HepG2 (cell line): ENCODE measurements at regions not wholly inside any gene's neighbourhood (a gene's known extent, or its start where the extent isn't known, plus 50 kb on each side); places are given as distances from the start of the nearest gene placed in this dataset.
A peak's percentile ranks its signal among the peaks of the same experiment; 100 is the strongest.

Source experiments
- ATAD3A ChIP-seq: sonication (generic); formaldehyde crosslinking; IDR thresholded peaks from 2 replicates; pipeline ENCODE4 v1.4.0; 2020; ENCODE audit warnings: missing genetic modification reagents
- FOSL2 ChIP-seq: sonication (generic); formaldehyde crosslinking; IDR thresholded peaks from 2 replicates; pipeline ENCODE4 v1.4.0; 2020; ENCODE audit warnings: missing genetic modification reagents
- HOXA9 ChIP-seq: sonication (generic); formaldehyde crosslinking; IDR thresholded peaks from 2 replicates; pipeline ENCODE4 v1.8.1; 2022; ENCODE audit warnings: missing genetic modification reagents, mild to moderate bottlenecking, moderate library complexity, borderline replicate concordance
- ISL2 ChIP-seq: sonication (generic); formaldehyde crosslinking; IDR thresholded peaks from 2 replicates; pipeline ENCODE4 v1.5.0; 2020; ENCODE audit warnings: missing genetic modification reagents
- KMT2A ChIP-seq: sonication (generic); formaldehyde crosslinking; IDR thresholded peaks from 2 replicates; pipeline ENCODE4 v1.4.0; 2020; ENCODE audit warnings: missing genetic modification reagents
- KMT2B ChIP-seq: IDR thresholded peaks from 2 replicates; pipeline ENCODE4 v1.6.1; 2016; ENCODE audit warnings: missing genetic modification reagents, missing compliant biosample characterization
- MBD4 ChIP-seq: IDR thresholded peaks from 2 replicates; pipeline ENCODE4 v1.6.1; 2012; ENCODE audit warnings: low read length, inconsistent platforms, borderline replicate concordance
- MIER2 ChIP-seq: IDR thresholded peaks from 2 replicates; pipeline ENCODE4 v1.6.1; 2016; ENCODE audit warnings: missing biosample characterization, missing genetic modification reagents
- NR2F6 ChIP-seq, 2 experiments: IDR thresholded peaks; 2 replicates each; pipeline ENCODE4 v1.6.1; 2016; ENCODE audit warnings: antibody characterized with exemption in 1 of 2, mild to moderate bottlenecking in 1 of 2
- PLRG1 ChIP-seq: fragments of 450-650 bp; conservative IDR thresholded peaks from 2 replicates; pipeline ENCODE4 v1.6.1; 2016
- PRMT3 ChIP-seq: sonication (generic); formaldehyde crosslinking; IDR thresholded peaks from 2 replicates; pipeline ENCODE4 v1.8.1; 2022; ENCODE audit warnings: low read depth, mild to moderate bottlenecking, moderate library complexity, missing genetic modification reagents, borderline replicate concordance
- RARG ChIP-seq: sonication (generic); formaldehyde crosslinking; IDR thresholded peaks from 2 replicates; pipeline ENCODE4 v1.4.0; 2020; ENCODE audit warnings: low read depth, mild to moderate bottlenecking, missing genetic modification reagents
- SMAD3 ChIP-seq: sonication (generic); formaldehyde crosslinking; IDR thresholded peaks from 2 replicates; pipeline ENCODE4 v1.4.0; 2020; ENCODE audit warnings: missing genetic modification reagents
- TCF7 ChIP-seq: sonication (generic); IDR thresholded peaks from 2 replicates; pipeline ENCODE4 v1.6.1; 2016; ENCODE audit warnings: antibody characterized with exemption, low read depth
- TEAD3 ChIP-seq: optimal IDR thresholded peaks from 2 replicates; pipeline ENCODE3; 2016; ENCODE audit warnings: borderline replicate concordance
- THAP11 ChIP-seq: IDR thresholded peaks from 2 replicates; pipeline ENCODE4 v1.6.1; 2016; ENCODE audit warnings: missing biosample characterization, missing genetic modification reagents
- ZKSCAN8 ChIP-seq: IDR thresholded peaks from 2 replicates; pipeline ENCODE4 v1.6.1; 2016; ENCODE audit warnings: borderline replicate concordance, missing genetic modification reagents, missing compliant biosample characterization
- ZMYM4 ChIP-seq: sonication (generic); formaldehyde crosslinking; IDR thresholded peaks from 2 replicates; pipeline ENCODE4 v1.8.1; 2023; ENCODE audit warnings: mild to moderate bottlenecking, missing genetic modification reagents
- ZNF317 ChIP-seq: sonication (generic); formaldehyde crosslinking; IDR thresholded peaks from 2 replicates; pipeline ENCODE4 v1.5.0; 2020; ENCODE audit warnings: mild to moderate bottlenecking, missing genetic modification reagents
- ZNF337 ChIP-seq: sonication (generic); formaldehyde crosslinking; IDR thresholded peaks from 2 replicates; pipeline ENCODE4 v1.5.1; 2020; ENCODE audit warnings: missing genetic modification reagents, low read depth, mild to moderate bottlenecking, borderline replicate concordance
- ZNF451 ChIP-seq: sonication (generic); formaldehyde crosslinking; IDR thresholded peaks from 2 replicates; pipeline ENCODE4 v1.5.0; 2020; ENCODE audit warnings: mild to moderate bottlenecking, missing genetic modification reagents
- ZNF577 ChIP-seq: sonication (generic); formaldehyde crosslinking; IDR thresholded peaks from 2 replicates; pipeline ENCODE4 v1.4.0; 2020; ENCODE audit warnings: mild to moderate bottlenecking, low read depth, missing genetic modification reagents, borderline replicate concordance
- ZSCAN30 ChIP-seq: sonication (generic); formaldehyde crosslinking; IDR thresholded peaks from 2 replicates; pipeline ENCODE4 v1.5.0; 2020; ENCODE audit warnings: mild to moderate bottlenecking, missing genetic modification reagents
- TF ChIP-seq, protein P1 (sequence below): sonication (generic); formaldehyde crosslinking; conservative IDR thresholded peaks from 2 replicates; pipeline ENCODE4 v1.4.0; 2020; ENCODE audit warnings: missing genetic modification reagents
- TF ChIP-seq, protein P2 (sequence below): sonication (generic); formaldehyde crosslinking; IDR thresholded peaks from 2 replicates; pipeline ENCODE4 v1.8.0; 2022; ENCODE audit warnings: mild to moderate bottlenecking, missing genetic modification reagents; ENCODE audit not compliant: insufficient replicate concordance
- TF ChIP-seq, protein P3 (sequence below): sonication (generic); formaldehyde crosslinking; IDR thresholded peaks from 2 replicates; pipeline ENCODE4 v1.8.0; 2022; ENCODE audit warnings: missing genetic modification reagents, mild to moderate bottlenecking, borderline replicate concordance

DNA sequence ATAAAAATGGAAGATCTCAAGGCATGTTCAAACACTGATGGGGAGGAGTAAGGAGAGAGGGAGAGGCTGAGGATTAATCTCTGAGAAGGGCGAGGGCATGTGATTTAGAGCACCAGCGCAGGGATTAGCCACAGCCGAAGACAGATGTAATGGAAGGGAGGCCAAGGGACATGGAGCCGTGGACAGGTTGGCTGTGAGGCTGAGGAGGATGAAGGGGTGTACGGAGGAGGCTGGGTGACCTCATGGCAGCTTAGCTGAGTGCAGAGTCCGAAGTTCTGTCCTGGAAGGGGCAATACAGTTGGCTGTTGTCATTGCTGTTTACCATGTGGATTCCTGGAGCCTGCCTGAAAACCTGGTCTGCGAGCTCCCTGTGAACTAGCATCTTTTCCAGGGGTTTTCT, 342.8 kb downstream of the RPS6KC1 start (continued):
- TF ChIP-seq, protein P1, sequence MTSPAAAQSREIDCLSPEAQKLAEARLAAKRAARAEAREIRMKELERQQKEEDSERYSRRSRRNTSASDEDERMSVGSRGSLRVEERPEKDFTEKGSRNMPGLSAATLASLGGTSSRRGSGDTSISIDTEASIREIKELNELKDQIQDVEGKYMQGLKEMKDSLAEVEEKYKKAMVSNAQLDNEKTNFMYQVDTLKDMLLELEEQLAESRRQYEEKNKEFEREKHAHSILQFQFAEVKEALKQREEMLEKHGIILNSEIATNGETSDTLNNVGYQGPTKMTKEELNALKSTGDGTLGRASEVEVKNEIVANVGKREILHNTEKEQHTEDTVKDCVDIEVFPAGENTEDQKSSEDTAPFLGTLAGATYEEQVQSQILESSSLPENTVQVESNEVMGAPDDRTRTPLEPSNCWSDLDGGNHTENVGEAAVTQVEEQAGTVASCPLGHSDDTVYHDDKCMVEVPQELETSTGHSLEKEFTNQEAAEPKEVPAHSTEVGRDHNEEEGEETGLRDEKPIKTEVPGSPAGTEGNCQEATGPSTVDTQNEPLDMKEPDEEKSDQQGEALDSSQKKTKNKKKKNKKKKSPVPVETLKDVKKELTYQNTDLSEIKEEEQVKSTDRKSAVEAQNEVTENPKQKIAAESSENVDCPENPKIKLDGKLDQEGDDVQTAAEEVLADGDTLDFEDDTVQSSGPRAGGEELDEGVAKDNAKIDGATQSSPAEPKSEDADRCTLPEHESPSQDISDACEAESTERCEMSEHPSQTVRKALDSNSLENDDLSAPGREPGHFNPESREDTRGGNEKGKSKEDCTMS (CRISPR knock-in tag) = no peak
- TF ChIP-seq MBD4 = no peak
- no peak for TF ChIP-seq PLRG1
- TF ChIP-seq RARG (CRISPR knock-in tag) = no peak
- peak; percentile 50; the same call in 1 of the 2 replicates for TF ChIP-seq FOSL2 (CRISPR knock-in tag)
- 0 out of 2 replicates have a peak, but pooled peaks have one; percentile 20 for TF ChIP-seq ZKSCAN8 (CRISPR knock-in tag)
- no peak for TF ChIP-seq ZNF317 (CRISPR knock-in tag)
- no peak for TF ChIP-seq TCF7
- no peak for TF ChIP-seq SMAD3 (CRISPR knock-in tag)
- TF ChIP-seq ZNF337 (CRISPR knock-in tag) = no peak
- TF ChIP-seq KMT2A (CRISPR knock-in tag) = no peak
- peak; percentile 88 for TF ChIP-seq TEAD3 (CRISPR knock-in tag)
- TF ChIP-seq, protein P2, sequence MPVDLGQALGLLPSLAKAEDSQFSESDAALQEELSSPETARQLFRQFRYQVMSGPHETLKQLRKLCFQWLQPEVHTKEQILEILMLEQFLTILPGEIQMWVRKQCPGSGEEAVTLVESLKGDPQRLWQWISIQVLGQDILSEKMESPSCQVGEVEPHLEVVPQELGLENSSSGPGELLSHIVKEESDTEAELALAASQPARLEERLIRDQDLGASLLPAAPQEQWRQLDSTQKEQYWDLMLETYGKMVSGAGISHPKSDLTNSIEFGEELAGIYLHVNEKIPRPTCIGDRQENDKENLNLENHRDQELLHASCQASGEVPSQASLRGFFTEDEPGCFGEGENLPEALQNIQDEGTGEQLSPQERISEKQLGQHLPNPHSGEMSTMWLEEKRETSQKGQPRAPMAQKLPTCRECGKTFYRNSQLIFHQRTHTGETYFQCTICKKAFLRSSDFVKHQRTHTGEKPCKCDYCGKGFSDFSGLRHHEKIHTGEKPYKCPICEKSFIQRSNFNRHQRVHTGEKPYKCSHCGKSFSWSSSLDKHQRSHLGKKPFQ = no peak
- TF ChIP-seq KMT2B (CRISPR knock-in tag) = no peak
- TF ChIP-seq THAP11 = no peak
- TF ChIP-seq MIER2 (CRISPR knock-in tag) = 0 out of 2 replicates have a peak, but pooled peaks have one; percentile 11
- no peak for TF ChIP-seq ZNF451
- TF ChIP-seq HOXA9 (CRISPR knock-in tag) = no peak
- TF ChIP-seq ISL2 (CRISPR knock-in tag) = 0 out of 2 replicates have a peak, but pooled peaks have one; percentile 54
- peak; percentile 80 for TF ChIP-seq ZMYM4 (CRISPR knock-in tag)
- no peak for TF ChIP-seq ATAD3A (CRISPR knock-in tag)
- TF ChIP-seq PRMT3 (CRISPR knock-in tag) = no peak
- TF ChIP-seq, protein P3, sequence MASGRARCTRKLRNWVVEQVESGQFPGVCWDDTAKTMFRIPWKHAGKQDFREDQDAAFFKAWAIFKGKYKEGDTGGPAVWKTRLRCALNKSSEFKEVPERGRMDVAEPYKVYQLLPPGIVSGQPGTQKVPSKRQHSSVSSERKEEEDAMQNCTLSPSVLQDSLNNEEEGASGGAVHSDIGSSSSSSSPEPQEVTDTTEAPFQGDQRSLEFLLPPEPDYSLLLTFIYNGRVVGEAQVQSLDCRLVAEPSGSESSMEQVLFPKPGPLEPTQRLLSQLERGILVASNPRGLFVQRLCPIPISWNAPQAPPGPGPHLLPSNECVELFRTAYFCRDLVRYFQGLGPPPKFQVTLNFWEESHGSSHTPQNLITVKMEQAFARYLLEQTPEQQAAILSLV (CRISPR knock-in tag) = no peak
- TF ChIP-seq ZNF577 (CRISPR knock-in tag) = no peak
- TF ChIP-seq NR2F6 (IDR thresholded peaks at IDR 0.05) = 0 out of 2 replicates have a peak, but pooled peaks have one; percentile 44
- peak; percentile 73 for TF ChIP-seq NR2F6 (CRISPR knock-in tag; IDR thresholded peaks at IDR 0.05)
- no peak for TF ChIP-seq ZSCAN30
